HL-60 (cell line): ENCODE measurements at regions not wholly inside any gene's neighbourhood (a gene's known extent, or its start where the extent isn't known, plus 50 kb on each side); places are given as distances from the start of the nearest gene placed in this dataset.

ENCODE experiments used
- DNase-seq, 2 experiments: peaks; one replicate each; pipeline ENCODE4 v3.0.0-alpha.2; 2010 to 2020; ENCODE audit warnings: low read depth in 1 of 2, low spot score in 1 of 2
- H3K27ac ChIP-seq: fragments of 250-450 bp; sonication (Bioruptor Pico); replicated peaks from 2 replicates; pipeline ENCODE4 v1.5.1; 2020; ENCODE audit warnings: mild to moderate bottlenecking, moderate library complexity
- H3K27me3 ChIP-seq: fragments of 250-450 bp; sonication (Bioruptor Pico); 2 replicates; pipeline ENCODE4 v1.5.1; 2021; ENCODE audit warnings: mild to moderate bottlenecking, moderate library complexity; ENCODE audit not compliant: insufficient read depth, poor library complexity, severe bottlenecking
- H3K4me3 ChIP-seq: replicated peaks from 2 replicates; pipeline ENCODE4 v1.5.1; 2011; ENCODE audit warnings: mild to moderate bottlenecking, control low read depth, low read length; ENCODE audit not compliant: insufficient read depth
- GABPA ChIP-seq: IDR thresholded peaks from 2 replicates; pipeline ENCODE4 v1.6.1; 2012; ENCODE audit warnings: low read depth
- POLR2AphosphoS5 ChIP-seq: IDR thresholded peaks from 2 replicates; pipeline ENCODE4 v1.6.1; 2012; ENCODE audit warnings: low read depth
- SPI1 ChIP-seq: IDR thresholded peaks from 2 replicates; pipeline ENCODE4 v1.6.1; 2012; ENCODE audit warnings: low read depth, mild to moderate bottlenecking, borderline replicate concordance
- TF ChIP-seq, protein P1 (sequence below): IDR thresholded peaks from one replicate; pipeline ENCODE4 v1.5.1; 2011; ENCODE audit warnings: low read length, control low read depth, inconsistent platforms; ENCODE audit not compliant: insufficient read depth
- TF ChIP-seq, protein P2 (sequence below): IDR thresholded peaks from 2 replicates; pipeline ENCODE4 v1.6.1; 2012; ENCODE audit warnings: low read depth; ENCODE audit not compliant: insufficient replicate concordance

- TF ChIP-seq, protein P1, sequence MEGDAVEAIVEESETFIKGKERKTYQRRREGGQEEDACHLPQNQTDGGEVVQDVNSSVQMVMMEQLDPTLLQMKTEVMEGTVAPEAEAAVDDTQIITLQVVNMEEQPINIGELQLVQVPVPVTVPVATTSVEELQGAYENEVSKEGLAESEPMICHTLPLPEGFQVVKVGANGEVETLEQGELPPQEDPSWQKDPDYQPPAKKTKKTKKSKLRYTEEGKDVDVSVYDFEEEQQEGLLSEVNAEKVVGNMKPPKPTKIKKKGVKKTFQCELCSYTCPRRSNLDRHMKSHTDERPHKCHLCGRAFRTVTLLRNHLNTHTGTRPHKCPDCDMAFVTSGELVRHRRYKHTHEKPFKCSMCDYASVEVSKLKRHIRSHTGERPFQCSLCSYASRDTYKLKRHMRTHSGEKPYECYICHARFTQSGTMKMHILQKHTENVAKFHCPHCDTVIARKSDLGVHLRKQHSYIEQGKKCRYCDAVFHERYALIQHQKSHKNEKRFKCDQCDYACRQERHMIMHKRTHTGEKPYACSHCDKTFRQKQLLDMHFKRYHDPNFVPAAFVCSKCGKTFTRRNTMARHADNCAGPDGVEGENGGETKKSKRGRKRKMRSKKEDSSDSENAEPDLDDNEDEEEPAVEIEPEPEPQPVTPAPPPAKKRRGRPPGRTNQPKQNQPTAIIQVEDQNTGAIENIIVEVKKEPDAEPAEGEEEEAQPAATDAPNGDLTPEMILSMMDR, result no peak
- no peak for TF ChIP-seq SPI1
- no peak for TF ChIP-seq POLR2AphosphoS5
- TF ChIP-seq GABPA, result no peak
- TF ChIP-seq, protein P2, sequence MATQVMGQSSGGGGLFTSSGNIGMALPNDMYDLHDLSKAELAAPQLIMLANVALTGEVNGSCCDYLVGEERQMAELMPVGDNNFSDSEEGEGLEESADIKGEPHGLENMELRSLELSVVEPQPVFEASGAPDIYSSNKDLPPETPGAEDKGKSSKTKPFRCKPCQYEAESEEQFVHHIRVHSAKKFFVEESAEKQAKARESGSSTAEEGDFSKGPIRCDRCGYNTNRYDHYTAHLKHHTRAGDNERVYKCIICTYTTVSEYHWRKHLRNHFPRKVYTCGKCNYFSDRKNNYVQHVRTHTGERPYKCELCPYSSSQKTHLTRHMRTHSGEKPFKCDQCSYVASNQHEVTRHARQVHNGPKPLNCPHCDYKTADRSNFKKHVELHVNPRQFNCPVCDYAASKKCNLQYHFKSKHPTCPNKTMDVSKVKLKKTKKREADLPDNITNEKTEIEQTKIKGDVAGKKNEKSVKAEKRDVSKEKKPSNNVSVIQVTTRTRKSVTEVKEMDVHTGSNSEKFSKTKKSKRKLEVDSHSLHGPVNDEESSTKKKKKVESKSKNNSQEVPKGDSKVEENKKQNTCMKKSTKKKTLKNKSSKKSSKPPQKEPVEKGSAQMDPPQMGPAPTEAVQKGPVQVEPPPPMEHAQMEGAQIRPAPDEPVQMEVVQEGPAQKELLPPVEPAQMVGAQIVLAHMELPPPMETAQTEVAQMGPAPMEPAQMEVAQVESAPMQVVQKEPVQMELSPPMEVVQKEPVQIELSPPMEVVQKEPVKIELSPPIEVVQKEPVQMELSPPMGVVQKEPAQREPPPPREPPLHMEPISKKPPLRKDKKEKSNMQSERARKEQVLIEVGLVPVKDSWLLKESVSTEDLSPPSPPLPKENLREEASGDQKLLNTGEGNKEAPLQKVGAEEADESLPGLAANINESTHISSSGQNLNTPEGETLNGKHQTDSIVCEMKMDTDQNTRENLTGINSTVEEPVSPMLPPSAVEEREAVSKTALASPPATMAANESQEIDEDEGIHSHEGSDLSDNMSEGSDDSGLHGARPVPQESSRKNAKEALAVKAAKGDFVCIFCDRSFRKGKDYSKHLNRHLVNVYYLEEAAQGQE, result no peak
- Histone ChIP-seq H3K27ac (no peak overlapping the region), H3K4me3 (no peak overlapping the region), H3K27me3 (no peaks in the 10 kb centered on the region)
- no peak for DNase-seq
Measured at GRCh38 chr17:14959106-14959648, 305.9 kb downstream of the PMP22 start.

DNA sequence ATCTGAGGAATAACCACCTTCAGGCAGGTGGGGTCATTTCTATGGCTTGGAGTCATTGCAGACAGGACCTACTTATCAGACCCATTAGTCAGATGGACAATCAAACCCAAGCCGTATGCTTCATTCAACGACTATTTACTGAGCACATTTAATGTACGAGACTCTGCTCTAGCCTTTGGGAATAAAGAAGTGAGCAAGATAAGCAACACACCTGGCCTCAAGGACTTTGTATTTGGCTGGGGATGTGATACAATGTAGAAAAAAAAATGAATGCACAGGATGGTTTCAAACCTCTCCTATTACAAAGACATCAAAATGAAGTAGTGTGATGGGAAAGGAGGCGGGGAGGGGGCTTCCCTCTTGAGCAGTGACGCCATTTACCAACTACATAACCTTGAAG lies 311.7 kb downstream of the PMP22 start:
- Histone ChIP-seq H3K27me3 (no peaks in the 10 kb centered on the region), H3K4me3 (no peak overlapping the region), H3K27ac (no peak overlapping the region)
- TF ChIP-seq SPI1, result no peak
- TF ChIP-seq POLR2AphosphoS5, result no peak
- TF ChIP-seq GABPA, result no peak
- TF ChIP-seq, protein P2, result no peak
- TF ChIP-seq, protein P1, result no peak
- no peak for DNase-seq

- H3K4me3 ChIP-seq, result no peak overlapping the region
- no peak overlapping the region for H3K27ac ChIP-seq
- DNase-seq, result no peak
- TF ChIP-seq, protein P1, result no peak
- no peak for TF ChIP-seq GABPA
- no peak for TF ChIP-seq SPI1
- TF ChIP-seq, protein P2, result no peak
- TF ChIP-seq POLR2AphosphoS5, result no peak
- H3K27me3 ChIP-seq, result no peaks in the 10 kb centered on the region
Measured at GRCh38 chr17:14950686-14951085, 314.4 kb downstream of the PMP22 start.
